ENCODE measurements at regions not wholly inside any gene's neighbourhood (a gene's known extent, or its start where the extent isn't known, plus 50 kb on each side); places are given as distances from the start of the nearest gene placed in this dataset.

DNA sequence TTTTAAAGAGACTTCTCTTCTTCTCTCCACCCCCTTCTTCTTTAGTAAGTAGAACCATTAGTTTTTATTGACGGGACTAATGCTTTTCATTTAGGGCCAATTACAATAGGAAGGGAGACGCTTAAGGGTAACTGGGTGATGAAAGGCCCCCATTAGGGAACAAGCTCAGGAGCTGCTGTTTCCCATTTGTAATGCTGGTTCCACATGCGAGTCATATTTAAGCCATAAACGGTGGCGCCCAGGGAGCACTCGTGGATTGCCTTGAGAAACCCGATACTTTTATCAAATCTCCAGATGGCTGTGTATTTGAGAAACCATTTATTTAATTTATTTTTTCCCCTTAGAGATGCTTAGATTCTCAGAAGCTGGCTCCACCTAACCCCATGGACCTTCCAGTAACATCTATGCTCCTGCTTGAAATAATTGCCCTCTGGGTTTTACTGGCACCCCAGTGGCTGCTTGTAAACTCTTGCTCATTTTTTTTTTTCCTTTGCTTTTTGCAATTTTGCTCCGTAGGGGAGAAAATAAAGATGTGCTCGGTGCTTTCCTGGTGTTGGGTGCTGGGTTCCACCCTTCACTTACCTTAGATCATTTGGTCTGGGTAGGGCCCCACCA is 124.2 kb upstream of the MSX1 start:
- no peak for DNase-seq

DNA sequence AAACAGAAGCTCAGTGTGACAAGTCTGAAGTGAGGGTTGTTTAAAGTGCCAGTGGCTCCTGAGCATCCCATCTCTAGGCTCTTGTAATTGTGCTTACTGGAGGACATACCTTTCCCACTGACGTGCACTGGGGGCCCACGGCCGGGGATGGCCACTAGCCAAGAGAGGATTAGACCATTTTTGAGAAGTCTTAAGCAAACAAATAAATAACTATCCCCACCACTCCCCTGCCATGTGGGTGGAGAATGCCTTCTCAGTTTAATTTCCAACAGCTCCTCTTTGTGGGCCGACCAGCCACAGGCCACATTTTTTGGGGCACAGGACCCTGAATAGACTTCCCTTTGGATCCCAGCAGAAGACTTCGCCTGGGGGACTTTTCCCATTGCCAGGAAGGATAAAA is 125.0 kb upstream of the MSX1 start:
- DNase-seq = no peak

DNA sequence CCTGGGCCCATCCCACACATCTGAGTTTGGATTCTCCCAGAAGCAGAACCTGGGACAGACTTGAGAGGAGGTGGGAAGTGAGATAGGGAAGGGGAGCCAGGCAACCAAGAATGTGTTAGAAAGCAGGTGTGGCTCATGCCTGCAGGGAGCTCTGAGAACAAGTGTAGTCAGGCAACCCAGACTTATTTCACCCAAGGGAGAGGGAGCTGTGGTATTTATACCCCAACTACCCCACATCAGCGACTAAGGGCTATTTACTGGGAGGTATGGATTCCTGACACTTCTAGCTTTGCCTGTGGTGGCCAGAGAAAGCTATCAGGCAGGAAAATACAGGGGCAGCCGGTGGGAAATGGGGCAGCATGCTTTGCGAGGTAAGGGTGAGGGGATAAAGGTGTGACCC is 125.8 kb upstream of the MSX1 start:
- DNase-seq = no peak

DNA sequence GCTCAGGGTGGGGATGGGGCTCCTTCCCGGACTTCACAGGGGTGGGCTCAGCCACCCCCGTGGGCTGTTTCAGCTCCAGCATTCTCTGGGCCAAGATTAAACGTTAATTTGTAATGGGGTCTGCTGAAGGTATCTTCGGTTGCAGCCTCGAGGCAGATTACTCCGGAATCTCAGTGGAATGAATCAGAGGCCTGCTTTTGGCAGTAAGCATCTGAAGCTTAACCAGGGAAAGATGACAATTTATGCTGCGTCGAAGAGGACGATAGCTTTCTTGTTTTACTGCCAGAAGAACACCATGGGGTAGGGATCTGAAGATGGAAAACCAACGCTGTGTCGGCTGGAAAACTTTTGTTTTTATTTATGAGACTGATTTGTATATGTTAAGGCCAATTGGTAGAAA is 129.2 kb upstream of the MSX1 start:
- no peak for DNase-seq

DNA sequence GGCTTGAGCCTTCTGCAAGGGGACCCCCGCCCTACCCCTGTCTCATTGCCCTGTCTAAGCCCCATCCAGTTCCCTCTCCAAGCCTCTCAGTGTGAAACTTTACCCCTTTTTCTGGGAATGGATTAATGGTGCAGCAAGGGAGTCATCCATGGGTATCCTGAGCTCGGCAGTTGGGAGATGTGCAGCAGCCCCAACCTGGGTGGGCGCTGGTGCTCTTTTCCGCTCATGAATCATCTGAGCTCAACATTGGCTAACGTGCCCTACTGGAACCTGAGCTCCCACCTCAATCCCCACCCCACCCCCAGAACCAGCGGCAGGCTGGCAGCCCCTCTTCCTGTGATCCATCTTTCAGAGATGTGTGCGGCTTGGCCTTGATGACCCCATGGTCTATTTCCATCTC is 130.3 kb upstream of the MSX1 start:
- DNase-seq = no peak

DNA sequence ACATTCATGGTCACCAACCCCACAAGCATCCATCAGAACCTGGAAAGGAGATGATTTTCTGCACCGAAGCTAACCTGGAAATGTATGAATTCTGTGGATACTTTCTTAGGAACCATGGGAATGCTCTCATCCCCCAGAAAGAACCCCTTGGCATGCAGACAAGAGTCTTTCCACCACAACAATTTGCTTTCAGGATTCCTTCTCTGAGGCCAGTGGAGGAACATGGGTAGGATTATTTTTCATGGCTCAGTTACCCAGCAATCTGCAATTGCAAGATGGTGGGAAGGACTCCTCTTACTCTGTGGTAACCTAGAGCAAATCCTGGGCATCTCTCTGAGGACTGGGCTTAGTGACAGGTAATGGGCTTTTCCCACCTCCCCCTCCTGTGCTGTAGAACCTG is 131.9 kb upstream of the MSX1 start:
- no peak for DNase-seq

DNA sequence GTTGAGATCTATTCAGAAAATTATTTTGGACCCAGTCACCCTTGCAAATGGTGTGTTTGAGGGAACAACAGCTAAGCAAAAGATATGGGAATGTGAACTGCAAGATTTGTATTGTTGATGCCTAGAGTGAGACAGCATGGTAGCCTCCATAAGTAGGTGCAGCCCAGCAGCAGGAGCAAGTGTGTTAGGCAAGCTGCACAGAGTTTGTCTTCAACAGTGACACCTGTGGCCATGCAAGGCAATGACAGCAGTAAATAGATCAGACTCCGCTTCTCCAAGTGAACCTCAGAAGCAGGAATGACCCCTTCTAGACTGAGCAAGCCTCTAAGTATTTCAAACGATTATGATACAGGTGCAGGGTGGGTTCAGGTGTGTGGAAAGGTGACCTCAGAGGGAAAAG is 133.4 kb upstream of the MSX1 start:
- DNase-seq = peak in 1 of 2 experiments; percentile 2

DNA sequence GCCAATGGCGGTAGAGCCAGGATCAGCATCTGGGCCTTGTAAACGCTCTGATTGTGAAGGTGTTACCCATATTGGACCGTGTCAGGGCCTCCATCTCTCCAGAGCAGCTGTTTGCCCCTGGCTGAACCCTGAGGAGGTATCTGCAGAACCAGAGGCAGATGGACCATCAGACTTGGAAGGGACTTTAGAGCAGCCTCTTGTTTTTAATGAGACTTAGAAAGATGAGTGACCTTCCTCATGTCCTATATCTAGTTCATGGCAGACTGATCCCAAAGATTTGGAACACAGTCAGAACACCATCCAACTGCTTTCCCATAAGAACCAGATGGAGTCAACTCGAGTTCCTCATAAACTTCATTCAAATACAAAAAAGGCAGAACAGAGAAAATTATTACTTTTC is 135.1 kb upstream of the MSX1 start:
- DNase-seq = no peak

DNA sequence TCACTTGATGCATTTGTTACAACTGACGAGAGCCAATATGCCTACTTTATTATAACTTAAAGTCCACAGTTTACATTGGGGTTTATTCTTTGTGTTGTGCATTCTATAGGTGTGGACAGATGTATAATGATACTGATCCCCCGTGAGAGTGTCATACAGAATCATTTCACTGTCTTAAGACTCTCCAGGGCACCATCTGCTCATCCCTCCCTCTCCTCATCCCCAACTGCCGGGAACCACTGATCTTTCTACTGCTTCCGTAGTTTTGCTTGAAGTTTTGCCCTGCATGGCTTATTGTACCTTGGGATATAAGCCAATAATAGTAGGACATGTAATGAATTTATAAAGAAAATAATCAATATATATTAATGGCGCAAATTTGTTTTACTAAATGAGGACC is 137.8 kb upstream of the MSX1 start:
- no peak for DNase-seq

DNA sequence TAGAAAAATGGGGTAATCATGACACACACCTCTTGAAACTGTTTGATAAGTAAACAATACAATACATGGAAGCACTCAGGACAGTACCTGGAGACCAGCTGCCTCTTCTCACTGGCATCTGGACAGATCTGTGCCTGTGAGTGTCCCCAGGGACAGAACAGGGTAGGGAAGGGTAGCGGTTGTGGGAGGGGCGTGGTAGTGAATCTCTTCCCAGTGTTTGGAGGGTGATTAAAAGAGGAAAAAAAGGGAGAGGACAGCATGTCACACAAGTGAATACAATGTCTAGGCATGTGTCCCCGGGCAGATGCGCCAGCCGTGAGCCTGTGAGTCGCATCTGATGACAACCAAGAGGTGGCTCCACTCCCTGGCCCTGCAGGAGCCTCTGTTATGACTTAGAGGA is 138.8 kb upstream of the MSX1 start:
- DNase-seq = no peak

DNA sequence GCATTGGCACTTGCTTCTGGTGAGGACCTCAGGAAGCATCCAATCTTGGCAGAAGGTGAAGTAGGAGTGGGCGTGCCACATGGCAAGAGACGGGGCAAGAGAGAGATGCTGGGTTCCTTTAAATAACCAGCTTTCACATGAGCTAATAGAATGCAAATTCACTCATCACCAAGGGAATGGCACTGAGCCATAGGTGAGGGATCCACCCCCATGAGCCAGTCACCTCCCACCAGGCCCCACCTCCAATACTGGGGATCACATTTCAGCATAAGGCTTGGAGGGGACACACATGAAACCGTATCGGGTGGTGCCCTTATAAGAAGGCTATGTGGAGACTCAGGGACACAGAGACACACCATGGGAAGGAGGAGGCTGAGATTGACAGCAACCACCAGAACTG is 140.0 kb upstream of the MSX1 start:
- no peak for DNase-seq

DNA sequence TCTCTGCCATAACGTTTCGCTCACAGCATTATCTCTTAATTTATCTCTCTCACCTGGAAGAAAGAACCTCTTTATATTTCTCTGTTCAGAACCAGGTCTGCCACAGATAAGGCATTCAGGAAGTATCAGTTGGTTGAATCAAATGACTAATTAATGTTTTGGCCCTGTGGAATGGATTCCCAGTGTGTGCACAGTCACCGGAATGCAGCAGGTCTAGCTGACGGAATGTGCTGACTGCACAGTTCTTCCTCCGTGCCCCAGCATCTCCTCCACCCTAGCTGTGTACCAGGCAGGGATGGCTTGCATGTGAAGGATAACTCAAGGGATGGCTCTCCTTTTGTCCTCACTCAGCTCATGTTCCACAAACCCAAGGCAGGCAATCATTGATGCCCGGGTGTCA is 141.8 kb upstream of the MSX1 start:
- no peak for DNase-seq

DNA sequence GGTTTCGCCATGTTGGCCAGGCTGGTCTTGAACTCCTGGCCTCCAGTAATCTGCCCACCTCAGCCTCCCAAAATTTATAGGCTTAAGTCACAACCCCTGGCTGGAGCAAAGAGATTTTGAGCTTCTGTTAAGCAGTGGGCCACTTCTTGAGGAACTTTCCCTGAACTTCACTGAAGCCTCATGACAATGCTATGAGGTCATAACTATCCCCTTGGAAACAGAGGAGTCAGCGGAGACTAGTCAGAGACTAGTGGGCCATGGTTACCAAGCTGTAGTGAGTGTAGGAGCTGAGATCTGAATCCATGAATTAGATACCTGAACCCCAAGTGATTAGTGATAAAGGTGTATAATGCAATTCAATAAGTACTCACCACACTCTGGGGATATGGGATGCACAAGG is 145.1 kb upstream of the MSX1 start:
- no peak for DNase-seq

DNA sequence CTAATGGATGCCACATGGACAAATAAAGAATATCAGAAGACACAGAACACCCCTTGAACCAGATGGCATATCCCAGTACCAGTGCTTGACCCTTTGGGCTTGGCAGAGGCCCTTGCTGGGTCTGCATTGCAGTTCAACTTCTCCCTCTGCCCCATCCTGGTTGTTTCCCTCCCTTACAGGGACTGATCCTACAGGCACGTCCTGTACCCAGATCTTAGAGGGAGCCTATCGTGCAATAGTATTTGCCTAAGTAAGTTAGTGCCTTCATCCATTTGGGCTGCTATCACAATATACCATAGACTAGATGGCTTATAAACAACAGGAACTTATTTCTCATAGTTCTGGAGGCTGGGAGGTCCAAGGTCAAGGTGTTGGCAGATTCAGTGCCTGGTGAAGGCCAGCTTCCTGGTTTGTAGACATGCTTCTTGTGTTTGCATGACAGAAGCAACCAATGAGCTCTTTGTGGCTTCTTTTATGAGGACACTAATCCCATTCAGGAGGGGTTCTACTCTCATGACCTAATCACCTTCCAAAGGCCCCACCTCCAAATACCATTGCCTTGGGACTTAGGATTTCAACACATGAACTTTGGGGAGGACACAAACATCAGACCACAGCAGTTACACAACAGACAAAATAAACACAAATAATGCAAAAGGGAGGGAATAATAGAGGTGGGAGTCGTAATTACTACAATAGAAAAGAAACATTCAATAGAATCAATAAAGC is 146.5 kb upstream of the MSX1 start:
- DNase-seq = no peak

DNA sequence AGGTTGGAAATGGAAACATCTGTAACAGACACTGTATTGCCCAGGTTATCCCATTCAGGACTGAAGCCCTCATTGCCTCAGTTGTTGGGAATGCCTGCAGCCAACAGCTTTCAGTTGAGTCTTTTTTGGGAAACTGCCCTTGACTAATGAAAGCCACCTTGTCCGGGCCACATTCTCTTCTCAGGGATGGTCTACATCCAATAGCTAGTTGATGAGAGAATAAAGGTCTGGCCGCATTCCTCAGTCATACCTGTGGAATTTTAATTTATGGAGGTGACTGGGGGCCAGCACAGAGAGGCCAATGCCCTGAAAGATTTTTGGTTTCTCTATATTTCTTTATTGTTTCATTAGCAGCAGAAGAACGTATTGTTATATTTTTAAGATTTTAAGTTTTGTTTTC is 147.6 kb upstream of the MSX1 start:
- no peak for DNase-seq

DNA sequence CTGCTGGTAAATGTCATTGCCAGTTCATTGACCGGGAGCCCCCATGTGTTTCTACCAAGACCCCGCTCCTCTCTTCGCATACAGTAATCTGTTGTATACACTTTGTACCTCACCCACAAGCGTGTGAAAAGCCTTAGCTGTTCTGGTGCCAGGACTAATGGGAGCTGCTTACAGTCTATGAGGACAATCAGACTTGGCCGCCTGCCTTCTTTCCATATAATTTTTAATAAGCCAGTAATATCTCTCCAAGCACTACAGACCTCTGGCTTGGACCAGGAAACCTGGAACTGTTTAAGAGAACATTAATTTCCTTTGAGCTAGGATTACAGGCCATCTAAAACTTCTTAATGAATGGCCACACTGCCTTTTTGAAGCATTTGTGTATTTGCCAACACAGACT is 149.7 kb upstream of the MSX1 start:
- no peak for DNase-seq

DNA sequence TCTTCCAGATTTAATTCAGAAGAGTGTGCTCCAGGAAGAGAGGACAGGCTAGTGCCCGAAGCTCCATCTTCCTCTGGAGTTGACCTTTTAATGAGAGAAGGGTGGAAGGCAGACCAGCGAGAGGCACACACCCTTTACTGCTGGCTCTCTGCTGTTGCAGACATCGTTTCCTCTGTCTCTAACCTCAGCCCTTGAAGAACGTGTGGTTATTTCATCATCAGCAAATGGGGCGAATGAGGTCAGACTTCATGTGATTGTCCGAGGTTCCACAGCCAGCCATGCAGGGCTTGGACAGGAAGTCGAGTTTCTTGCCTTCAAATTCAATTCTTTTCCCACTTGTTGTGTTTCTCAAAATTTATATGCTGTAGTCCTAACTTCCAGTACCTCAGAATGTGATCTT is 155.2 kb upstream of the MSX1 start:
- peak; percentile 31 to 32 for DNase-seq

DNA sequence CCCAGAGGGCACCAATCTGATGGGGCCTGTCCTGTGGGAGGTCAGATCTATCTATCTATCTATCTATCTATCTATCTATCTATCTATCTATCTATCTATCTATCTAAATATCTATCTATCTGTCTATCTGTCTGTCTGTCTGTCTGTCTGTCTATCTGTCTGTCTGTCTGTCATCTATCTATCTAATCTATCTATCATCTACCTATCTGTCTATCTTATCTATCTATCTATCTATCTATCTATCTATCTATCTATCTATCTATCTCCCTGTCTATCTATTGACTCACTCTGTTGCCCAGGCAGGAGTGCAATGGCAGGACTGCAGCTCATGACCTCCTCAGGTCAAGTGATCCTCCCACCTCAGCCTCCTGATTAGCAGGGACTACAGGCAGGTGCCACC is 155.7 kb upstream of the STX18 start:
- DNase-seq = no peak

DNA sequence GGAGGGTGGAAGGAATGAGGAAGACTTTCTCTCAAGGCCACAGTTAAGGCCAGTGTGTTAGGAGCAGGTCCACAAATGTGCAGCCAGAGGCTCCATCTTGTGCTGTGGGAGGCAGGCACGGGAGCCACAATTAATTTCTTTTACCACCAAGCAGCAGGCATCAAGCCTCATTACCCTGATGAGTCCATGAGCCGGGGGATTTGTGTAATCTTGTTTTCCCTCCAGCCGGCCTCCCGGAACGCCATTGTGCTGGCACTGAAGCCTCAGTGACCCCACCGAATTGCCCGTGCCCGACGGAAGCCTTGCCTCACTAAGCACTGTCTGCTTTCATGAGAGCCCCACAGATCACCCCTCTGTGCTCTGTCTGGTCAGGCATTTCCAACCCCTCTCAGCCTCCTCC is 154.7 kb upstream of the STX18 start:
- no peak for DNase-seq

DNA sequence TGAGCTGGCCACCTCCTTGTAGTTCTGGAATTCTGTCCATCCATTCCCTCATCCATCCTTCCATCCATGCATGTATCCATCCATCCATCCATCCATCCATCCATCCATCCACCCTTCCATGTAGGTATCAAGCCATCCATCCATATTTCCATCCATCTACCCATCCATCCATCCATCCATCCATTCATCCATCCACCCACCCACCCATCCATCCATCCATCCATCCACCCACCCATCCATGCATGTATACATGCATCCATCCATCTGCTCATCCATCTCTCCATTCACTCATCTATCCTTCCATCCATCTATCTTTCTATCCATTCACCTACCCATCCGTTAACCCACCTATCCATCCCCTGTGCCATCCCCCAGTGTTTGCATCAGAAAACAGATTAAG is 153.6 kb upstream of the STX18 start:
- DNase-seq = no peak

DNA sequence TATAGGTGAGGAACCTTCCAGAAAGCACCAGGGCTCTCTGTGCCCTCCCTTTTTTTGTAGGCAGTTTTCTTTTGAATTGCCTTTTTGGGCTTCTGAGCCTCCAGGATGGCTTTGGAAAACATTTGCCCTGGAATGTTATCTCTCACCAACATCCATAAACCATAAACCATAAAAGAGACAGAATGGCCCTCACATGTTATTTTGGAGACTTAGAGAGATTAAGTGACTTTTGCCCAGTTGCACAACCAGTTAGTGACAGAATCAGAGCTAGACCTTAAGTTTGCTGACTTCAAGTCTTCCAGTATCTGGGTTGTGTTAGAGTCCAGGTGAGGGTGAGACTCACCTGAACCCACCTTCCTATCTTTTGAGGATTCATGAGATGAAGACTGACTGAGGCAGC is 153.0 kb upstream of the STX18 start:
- no peak for DNase-seq

DNA sequence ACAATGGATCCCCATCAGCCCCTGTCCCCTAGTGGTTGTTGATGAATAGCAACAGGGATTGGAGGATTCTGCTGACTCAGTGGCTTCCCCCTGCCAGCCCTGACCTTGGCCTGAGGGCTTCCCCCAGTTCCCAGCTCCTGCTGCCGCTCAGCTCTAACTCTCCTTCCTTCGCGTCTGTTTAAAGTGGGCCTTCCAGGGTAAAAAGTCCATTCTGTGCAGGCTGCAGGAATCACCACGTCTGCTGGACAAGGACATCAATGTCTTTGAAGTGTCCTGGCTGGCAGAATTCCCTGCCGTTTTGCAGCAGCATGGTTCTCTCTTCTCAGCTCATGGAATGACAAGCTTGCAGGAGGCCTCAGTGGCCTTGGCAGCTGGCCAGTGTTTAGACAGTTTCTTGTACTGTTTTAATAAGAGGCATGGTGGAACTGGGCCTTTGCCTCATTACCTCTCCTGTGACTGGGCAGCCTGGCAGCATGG is 152.5 kb upstream of the STX18 start:
- no peak for DNase-seq

DNA sequence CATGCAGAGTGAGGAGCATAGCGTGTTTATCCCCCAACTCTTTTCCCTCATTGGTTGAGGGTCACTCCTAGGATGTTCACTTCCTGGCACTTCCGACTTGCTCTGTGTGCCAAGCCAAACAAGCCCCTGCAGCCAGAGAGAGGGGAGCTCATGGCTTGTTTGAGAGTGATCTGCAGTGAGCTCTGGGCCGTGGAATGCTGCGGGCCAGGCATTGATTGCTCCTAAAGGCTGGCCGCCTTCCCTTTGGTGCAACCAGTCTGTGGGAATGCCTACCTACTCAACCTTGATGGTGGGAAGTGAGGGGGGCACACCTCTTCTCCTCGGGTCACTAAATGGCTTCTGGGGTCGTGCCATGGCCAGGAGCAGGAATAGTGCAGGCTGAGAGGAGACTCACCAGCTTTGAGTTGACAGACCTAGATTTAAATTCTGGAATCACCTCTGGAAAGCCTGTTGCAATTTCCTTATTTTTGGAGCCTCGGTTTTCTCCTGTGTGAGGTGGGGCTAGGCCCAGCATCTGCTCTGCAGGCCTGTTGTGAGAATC is 152.0 kb upstream of the STX18 start:
- no peak for DNase-seq

DNA sequence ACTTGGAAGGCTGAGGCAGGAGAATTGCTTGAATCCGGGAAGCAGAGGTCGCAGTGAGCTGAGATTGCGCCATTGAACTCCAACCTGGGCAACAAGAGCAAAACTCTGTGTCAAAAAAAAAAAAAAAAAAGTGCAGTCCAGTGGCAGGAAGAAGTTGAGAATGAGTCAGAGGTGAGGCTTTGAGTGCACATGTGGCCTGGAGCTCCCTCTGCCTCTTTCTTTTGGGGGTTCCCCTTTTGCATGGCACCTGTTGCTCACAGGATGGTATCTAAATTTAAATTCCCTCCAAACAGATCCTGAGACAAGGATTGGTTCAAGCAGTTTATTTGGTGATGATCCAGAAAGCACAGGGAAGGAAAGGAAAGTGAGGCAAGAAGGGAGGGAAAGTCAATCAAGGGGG is 151.4 kb upstream of the STX18 start:
- peak in 1 of 2 experiments; percentile 4 for DNase-seq

DNA sequence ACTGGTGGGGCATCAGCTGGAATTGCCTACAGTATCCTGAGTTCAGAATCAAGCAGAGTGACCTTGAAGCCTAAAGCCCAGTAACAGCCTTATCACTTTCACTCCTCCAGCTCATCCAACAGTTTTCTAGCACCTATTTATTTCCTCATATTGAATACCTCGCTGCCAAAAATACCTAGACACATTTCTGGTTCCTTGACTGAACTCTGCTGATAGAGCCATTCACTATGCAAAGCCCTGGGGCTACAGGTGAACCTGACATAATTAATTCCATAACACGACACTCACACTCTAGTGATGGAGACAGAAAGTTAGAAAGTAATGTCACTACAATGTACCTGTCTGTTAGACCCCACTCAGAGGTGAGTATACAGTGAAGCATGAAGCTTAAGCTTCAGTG is 149.0 kb upstream of the STX18 start:
- no peak for DNase-seq

Data from Kasumi-1 (cell line).